Stimulated activated CD4-positive, alpha-beta T cell treated with anti-CD3 and anti-CD28 coated beads, Interleukin-15, amount 100 ng/mL, for 48 hours (primary cell): ENCODE measurements at regions not wholly inside any gene's neighbourhood (a gene's known extent, or its start where the extent isn't known, plus 50 kb on each side); places are given as distances from the start of the nearest gene placed in this dataset.

Experiments used
- DNase-seq, 2 donors: peaks; one replicate each; pipeline ENCODE4 v3.0.0-alpha.2; 2020; ENCODE audit warnings: low read depth in 2 of 2

GRCh38 chr7:47043304-47043703 is 538.6 kb downstream of the TNS3 start:
- DNase-seq, result no peak

DNA sequence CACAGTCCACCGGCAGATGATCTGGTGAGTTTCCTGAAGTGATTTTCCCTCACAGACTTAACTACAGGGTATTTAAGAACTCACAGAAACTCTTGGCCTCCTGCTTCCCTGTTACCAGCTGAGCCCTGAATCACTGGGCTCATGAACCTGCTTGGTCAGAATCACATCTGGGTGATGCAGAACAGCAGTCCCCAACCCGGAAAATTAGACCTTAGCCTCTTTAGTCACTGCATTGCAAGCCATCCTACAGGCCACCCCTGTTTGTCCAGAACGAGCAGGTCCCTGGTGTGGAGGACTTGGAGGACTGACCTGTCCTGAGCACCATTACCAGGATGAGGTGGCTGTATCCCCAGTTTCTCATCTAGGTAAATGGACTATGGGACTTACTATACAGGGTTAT is 539.2 kb downstream of the TNS3 start:
- no peak for DNase-seq

GRCh38 chr7:47040795-47041347 is 541.0 kb downstream of the TNS3 start:
- DNase-seq, result no peak

DNA sequence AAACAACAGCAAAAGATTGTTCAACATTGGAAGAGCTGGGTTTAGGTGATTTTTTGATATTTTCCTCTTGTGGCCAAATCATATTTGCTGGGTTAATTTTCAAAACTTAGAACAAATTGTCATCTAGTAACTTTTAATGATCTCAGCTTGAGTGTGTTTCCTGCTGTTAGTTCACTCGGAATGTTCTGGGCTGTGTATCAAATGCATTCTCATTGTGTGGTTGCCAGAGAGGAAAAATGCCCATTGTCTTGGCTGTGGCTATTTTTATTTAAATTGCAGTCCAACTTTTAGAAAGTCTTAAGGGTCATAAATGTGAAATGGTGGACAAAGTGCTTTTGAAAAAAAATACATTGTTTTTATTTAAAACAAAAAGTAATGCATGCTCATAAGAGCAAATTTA is 542.0 kb downstream of the TNS3 start:
- DNase-seq, result no peak

- no peak for DNase-seq
These were observed 542.7 kb downstream of the TNS3 start for GRCh38 chr7:47039089-47039648.

DNA sequence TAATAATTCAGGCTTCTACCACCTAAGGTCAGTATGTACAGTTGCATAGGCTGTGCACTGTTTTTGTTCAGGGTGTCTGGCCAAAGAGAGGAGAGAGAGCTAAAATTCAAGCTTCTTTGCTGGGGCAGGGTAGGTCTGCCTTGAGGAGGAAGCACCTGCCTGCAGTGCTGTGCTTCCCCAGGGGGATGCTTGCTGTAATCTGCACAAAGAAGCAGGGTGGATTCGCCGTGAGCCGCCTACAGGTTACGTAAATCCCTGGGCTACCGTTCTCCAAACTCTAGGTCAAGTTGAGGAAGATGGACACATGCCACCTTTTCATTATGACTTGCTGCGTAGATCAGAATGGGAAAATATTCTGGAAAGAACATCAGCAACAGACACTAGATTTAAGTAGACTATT is 543.3 kb downstream of the TNS3 start:
- no peak for DNase-seq

DNA sequence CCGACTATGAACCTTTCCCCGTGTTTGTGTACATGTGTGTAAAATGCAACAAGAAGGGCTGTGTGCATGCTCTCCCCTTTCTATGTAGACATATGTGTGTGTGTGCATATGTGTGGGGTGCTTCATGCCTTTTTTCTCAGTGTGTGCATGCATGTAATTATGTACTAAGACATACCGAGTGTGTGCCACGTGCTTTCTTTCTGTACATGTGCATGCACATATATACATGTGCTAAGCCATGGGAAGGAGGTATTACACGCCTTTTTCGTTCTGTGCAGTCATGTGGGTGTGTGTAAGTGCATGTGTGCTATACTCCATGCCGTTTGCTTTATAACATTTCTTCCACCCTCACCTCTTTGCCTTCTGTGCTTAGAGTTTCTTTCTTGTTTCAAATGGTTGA is 544.3 kb downstream of the TNS3 start:
- DNase-seq, result no peak

GRCh38 chr7:47036909-47037308 is 545.0 kb downstream of the TNS3 start:
- no peak for DNase-seq

DNA sequence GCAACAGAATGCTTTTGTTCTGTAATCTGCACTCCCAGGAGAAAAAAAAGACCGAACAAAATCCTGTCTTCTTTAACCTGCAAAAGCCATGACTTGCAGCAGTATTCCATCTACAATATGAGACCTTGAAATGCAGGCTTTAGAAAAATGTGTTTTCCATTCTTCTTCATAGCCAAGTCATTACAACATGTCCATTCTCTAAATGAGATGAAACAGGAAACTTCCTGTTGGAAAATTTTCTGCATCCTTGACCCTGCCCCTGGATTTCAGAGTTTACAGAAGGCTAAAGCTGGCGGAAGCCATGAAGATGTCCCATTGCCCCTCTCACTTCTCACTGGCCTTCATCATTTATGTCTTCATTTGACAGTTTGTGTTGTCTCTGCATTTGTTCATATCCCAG is 546.4 kb downstream of the TNS3 start:
- no peak for DNase-seq

- DNase-seq, result no peak
These were observed 547.7 kb downstream of the TNS3 start for GRCh38 chr7:47034180-47034579.

DNA sequence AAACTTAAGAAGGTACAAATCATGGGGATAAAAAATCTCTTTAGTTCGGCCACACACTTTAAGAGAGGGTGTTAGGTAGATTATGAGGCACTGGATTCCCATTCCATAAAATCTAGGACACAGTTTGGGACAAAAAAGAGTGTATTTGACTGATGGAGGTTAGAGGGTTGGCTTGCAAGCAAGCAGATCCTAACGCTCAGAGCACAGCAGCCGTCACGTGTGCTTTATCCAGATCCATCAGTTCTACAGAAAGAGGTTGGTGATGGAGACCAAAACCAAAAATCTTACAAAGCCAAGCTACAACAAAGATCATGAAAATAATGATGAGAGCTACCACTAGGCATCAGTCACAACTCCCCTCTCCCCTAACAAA is 549.4 kb downstream of the TNS3 start:
- no peak for DNase-seq

DNA sequence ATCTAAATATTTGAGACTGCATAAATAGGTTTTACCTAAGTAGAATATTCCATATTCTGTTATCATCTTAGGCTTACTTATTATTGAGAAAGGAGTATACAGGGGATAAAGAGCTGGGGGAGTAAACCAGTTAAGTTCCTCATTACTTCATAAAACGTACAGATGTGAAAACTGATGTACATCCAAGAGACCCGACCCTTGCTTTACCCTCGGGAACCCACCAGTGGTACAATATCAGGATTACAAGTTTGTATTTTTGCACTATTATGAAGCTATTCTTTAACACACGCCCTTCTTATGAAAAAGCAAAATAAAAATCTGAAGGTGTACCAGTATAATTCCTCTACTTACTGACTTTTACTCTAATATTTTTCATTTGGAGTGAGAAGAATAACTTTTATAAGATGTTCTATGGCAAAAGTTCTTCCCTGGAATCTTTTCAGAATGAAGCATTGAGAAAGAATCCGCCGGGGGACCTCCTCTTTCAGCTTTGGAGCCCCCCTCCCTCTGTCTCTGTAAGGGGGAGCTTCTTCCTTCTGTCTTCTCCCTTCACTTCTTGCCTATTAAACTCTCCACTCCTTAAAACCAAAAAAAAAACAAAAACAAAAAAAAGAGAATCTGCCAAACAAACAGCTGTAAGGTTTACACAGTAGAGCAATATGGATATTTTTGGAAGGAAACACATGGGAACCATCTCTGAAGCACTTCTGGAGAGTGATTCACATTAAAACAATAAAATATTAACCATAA is 550.0 kb downstream of the TNS3 start:
- no peak for DNase-seq

DNA sequence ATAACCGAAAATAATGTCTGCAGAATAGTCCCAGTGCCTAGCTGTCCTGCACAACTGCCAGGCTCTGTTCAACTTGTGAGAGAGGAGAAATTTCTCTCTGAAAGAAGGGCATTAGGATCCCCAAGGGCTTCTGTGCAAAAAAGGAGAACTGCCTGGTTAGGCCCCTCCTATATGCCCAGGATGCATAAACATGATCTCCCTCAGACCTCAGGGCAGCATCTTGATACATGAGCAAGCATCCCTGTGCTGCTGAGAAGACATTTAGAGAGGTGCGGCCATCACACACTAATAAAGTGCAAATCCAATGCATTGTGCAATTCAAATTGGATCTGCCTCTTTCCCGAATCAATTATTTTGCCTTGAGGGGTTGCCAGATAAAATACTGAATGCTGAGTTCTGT is 553.6 kb downstream of the TNS3 start:
- no peak for DNase-seq

GRCh38 chr7:47027695-47028240 is 554.1 kb downstream of the TNS3 start:
- DNase-seq, result no peak

DNA sequence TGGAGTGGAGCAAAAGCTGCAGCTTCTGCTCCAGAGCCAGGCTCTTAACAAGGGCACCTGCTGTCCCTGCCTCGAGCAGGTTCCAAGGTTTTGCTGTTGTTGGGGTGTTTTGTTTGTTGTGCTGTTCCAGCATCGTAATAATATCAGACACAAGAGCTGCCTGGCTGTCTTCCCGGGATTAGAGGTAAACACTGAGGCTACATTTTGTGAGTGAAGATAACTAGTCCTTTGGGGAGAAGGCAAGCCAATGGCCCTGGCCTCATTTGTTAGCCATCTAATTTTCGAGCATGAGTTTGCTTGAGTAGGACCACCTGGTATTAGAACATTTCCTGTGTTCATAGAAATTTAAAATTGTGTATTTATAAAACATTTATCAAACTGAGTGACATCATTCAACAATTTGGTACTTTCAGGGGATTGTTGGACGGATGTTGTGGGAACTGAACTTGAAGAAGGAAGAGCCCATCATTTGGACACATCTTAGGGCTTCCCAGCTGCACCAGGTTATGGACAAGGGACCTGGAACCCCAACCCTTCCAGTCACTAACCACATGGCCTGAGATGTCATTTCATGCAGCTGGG is 555.0 kb downstream of the TNS3 start:
- DNase-seq, result no peak

DNA sequence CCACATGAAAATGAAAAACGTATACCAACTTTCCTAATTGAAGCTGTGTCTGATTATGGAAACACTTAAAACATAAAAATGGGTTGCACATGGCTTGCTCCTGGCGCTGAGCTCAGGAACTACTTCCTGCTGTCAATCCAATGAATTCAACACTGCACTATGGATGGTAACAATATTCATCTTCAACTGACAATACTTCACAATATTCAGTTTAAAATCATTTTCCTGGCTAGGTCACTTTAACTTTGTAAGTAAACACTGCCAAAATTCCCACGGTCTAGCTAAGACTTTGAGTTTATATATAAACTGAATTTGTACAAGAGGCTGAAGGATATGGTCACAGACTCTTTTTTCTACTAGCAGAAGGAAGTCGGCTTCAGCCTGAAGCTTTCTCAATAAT is 556.9 kb downstream of the TNS3 start:
- no peak for DNase-seq

GRCh38 chr7:47008461-47008860 is 573.5 kb downstream of the TNS3 start:
- no peak for DNase-seq

DNA sequence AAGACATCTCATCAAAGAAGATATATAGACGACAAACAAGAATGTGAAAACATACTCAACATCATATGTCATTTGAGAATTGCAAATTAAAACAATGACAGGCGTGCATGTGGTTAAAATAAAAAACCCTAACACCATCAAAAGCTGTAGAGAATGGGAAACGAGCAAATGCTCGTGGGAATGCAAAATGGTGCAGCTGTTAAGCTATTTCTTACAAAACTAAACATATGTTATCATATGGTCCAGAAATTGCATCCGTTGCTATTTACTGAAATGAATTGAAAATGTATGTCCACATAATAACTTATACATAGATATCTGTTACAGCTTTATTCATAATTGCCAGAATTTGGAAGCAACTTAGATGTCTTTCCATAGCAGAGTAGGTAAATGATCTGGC is 574.4 kb downstream of the TNS3 start:
- DNase-seq, result no peak

GRCh38 chr7:47000561-47000960 is 581.4 kb downstream of the TNS3 start:
- DNase-seq, result no peak

DNA sequence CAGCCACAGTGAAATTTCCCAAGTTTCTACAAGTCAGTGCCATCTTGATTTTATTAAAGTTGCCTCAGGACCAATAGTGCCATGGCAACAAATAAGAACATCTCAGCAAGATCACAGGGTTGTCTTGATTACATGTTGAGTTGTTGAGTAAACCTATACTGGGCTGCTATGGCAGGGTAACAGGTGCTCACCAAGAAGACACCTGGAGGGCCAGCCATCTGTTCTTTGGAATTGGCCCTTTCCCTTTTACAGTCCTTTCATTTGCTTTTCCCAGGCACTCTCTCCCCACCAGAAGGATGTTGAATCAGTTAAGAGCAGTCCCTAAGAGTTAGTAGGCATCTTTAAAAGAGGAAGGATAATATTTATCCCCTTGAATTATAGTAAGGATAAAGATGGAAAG is 582.0 kb downstream of the TNS3 start:
- no peak for DNase-seq

- no peak for DNase-seq
These were observed 584.9 kb downstream of the TNS3 start for GRCh38 chr7:46996972-46997371.

DNA sequence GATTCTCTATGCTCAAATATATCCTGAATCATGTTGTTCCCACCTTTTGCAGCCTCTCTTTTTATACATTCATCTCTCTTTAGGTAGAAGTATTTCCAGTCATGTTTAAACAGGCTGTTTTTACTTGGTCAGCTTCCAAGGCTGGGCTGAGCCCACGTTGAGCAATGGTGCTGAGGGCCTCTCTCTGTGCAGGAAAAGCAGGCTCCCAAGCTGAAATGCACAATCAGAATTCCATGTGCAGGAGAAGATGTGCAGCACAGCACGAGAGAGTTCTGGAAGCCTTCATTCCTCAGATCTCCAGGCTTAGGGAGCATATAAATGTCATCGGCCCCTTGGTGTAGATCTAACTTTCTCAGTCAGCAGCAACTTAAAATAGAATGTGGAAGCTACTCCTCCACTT is 588.5 kb downstream of the TNS3 start:
- no peak for DNase-seq

GRCh38 chr7:46990761-46991160 is 591.1 kb downstream of the TNS3 start:
- no peak for DNase-seq
